ENCODE measurements at regions not wholly inside any gene's neighbourhood (a gene's known extent, or its start where the extent isn't known, plus 50 kb on each side); places are given as distances from the start of the nearest gene placed in this dataset.

GRCh38 chr16:77624085-77624484 lies 98.2 kb upstream of the NUDT7 start:
- no peak overlapping the region for H3K4me3 ChIP-seq (ENCODE audit: control insufficient read depth, low read depth, low read length)
- TF ChIP-seq CTCF (IDR thresholded peaks at IDR 0.05; ENCODE audit: control insufficient read depth, insufficient read depth, low read depth, low read length, missing control alignments), result no peak
- no peak for DNase-seq (ENCODE audit: low read depth)

GRCh38 chr16:77636615-77637014 lies 85.7 kb upstream of the NUDT7 start:
- TF ChIP-seq CTCF (IDR thresholded peaks at IDR 0.05; ENCODE audit: control insufficient read depth, insufficient read depth, low read depth, low read length, missing control alignments), result no peak
- no peak overlapping the region for H3K4me3 ChIP-seq (ENCODE audit: control insufficient read depth, low read depth, low read length)

GRCh38 chr16:77637940-77638339 lies 84.4 kb upstream of the NUDT7 start:
- no peak overlapping the region for H3K4me3 ChIP-seq (ENCODE audit: control insufficient read depth, low read depth, low read length)
- TF ChIP-seq CTCF (IDR thresholded peaks at IDR 0.05; ENCODE audit: control insufficient read depth, insufficient read depth, low read depth, low read length, missing control alignments), result no peak
- no peak for DNase-seq (ENCODE audit: low read depth)

More at GRCh38 chr16:77636615-77637014, 85.7 kb upstream of the NUDT7 start:
- DNase-seq (ENCODE audit: low read depth), result no peak

- TF ChIP-seq CTCF (IDR thresholded peaks at IDR 0.05; ENCODE audit: control insufficient read depth, insufficient read depth, low read depth, low read length, missing control alignments), result no peak
- no peak for DNase-seq (ENCODE audit: low read depth)
- no peak overlapping the region for H3K4me3 ChIP-seq (ENCODE audit: control insufficient read depth, low read depth, low read length)
These were observed 79.1 kb upstream of the NUDT7 start for GRCh38 chr16:77643176-77643575.

GRCh38 chr16:77645764-77646163 lies 76.5 kb upstream of the NUDT7 start:
- no peak for DNase-seq (ENCODE audit: low read depth)
- no peak overlapping the region for H3K4me3 ChIP-seq (ENCODE audit: control insufficient read depth, low read depth, low read length)
- no peak for TF ChIP-seq CTCF (IDR thresholded peaks at IDR 0.05; ENCODE audit: control insufficient read depth, insufficient read depth, low read depth, low read length, missing control alignments)

GRCh38 chr16:77647726-77648125 lies 74.6 kb upstream of the NUDT7 start:
- no peak for DNase-seq (ENCODE audit: low read depth)
- TF ChIP-seq CTCF (IDR thresholded peaks at IDR 0.05; ENCODE audit: control insufficient read depth, insufficient read depth, low read depth, low read length, missing control alignments), result no peak
- H3K4me3 ChIP-seq (ENCODE audit: control insufficient read depth, low read depth, low read length), result no peak overlapping the region

- no peak overlapping the region for H3K4me3 ChIP-seq (ENCODE audit: control insufficient read depth, low read depth, low read length)
- no peak for DNase-seq (ENCODE audit: low read depth)
- no peak for TF ChIP-seq CTCF (IDR thresholded peaks at IDR 0.05; ENCODE audit: control insufficient read depth, insufficient read depth, low read depth, low read length, missing control alignments)
These were observed 71.6 kb upstream of the NUDT7 start for GRCh38 chr16:77650761-77651160.

Data from AG09309 (cell line).